Ectodermal cell (in vitro differentiated cells): ENCODE measurements at regions not wholly inside any gene's neighbourhood (a gene's known extent, or its start where the extent isn't known, plus 50 kb on each side); places are given as distances from the start of the nearest gene placed in this dataset.

Source experiments
- H3K27ac ChIP-seq: 2 replicates; pipeline ENCODE4 v1.7.0; 2013; ENCODE audit warnings: mild to moderate bottlenecking, low read depth, low read length; ENCODE audit not compliant: insufficient read depth, poor library complexity, severe bottlenecking
- H3K27me3 ChIP-seq: 2 replicates; pipeline ENCODE4 v1.7.0; 2013; ENCODE audit warnings: mild to moderate bottlenecking, low read length; ENCODE audit not compliant: insufficient read depth, control insufficient read depth, poor library complexity, severe bottlenecking
- H3K36me3 ChIP-seq: one replicate; pipeline ENCODE4 v1.7.0; 2013; ENCODE audit warnings: low read length; ENCODE audit not compliant: control insufficient read depth, insufficient read depth
- H3K4me1 ChIP-seq: one replicate; pipeline ENCODE4 v1.7.0; 2013; ENCODE audit warnings: low read length; ENCODE audit not compliant: control insufficient read depth, insufficient read depth
- H3K4me3 ChIP-seq: 2 replicates; pipeline ENCODE4 v1.7.0; 2013; ENCODE audit warnings: low read depth, low read length, control low read depth; ENCODE audit not compliant: insufficient read depth
- H3K9me3 ChIP-seq: 2 replicates; pipeline ENCODE4 v1.7.0; 2013; ENCODE audit warnings: mild to moderate bottlenecking, low read length, moderate library complexity; ENCODE audit not compliant: control insufficient read depth
- WGBS, 2 experiments: methylation state at CpG; one replicate each; pipeline ENCODE4 v1.1.7; 2013; ENCODE audit warnings: missing lambda C conversion rate in 2 of 2; 5-methylcytosine and 5-hydroxymethylcytosine counted together

GRCh38 chr11:70582886-70583641 lies 184.7 kb downstream of the CTTN start:
- WGBS, 2 experiments = 90% methylated on average over 15 of the region's 15 CpGs

GRCh38 chr11:70583781-70584218 lies 185.5 kb downstream of the CTTN start:
- H3K27ac ChIP-seq = no peak overlapping the region
- H3K36me3 ChIP-seq = no peaks in the 10 kb centered on the region
- WGBS, 2 experiments = 91 to 93% methylated on average over 17 of the region's 17 CpGs
- H3K27me3 ChIP-seq = no peaks in the 10 kb centered on the region
- H3K9me3 ChIP-seq = no peaks in the 10 kb centered on the region
- no peak overlapping the region for H3K4me3 ChIP-seq
- H3K4me1 ChIP-seq = peaks cover 8% of the 10 kb centered on the region

More at GRCh38 chr11:70582886-70583641, 184.7 kb downstream of the CTTN start:
- H3K9me3 ChIP-seq = no peaks in the 10 kb centered on the region
- peaks cover 8% of the 10 kb centered on the region for H3K4me1 ChIP-seq
- no peak overlapping the region for H3K4me3 ChIP-seq
- no peaks in the 10 kb centered on the region for H3K27me3 ChIP-seq
- no peak overlapping the region for H3K27ac ChIP-seq
- no peaks in the 10 kb centered on the region for H3K36me3 ChIP-seq

DNA sequence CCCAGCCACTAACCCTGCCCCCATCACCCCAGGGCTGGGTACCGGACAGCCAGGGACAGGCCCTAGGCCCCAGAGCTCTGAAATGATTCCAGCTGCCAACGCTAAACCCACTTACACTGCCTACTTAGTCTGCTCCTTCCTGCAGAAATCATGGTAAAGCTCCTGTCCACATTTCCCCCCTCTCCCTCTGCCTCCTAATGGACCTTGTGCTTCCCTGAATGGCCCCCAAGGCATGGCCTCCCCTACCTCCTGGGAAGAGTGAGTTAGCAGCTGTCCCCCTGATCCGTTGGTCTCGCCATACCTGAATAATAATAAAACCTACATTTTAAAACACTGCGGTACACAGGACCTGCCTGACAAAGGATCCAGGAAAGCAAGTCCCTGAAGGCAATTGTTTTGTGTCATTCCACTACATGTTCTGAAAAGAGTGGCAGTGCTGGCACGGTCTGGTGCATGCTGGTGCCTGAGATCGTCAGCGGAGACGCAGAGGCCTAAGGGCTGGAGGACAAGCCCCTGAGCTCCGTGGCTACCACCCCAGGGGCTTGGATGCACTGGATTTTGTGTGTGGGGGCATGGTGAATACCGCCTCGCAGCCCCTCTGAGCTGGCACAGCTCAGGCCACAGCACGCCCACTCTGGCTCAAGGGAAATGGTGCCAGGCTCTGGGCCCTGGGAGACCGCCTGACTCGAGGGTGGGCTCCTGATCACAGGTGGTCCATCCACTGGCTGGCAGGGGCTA lies 186.3 kb downstream of the CTTN start:
- 89 to 90% methylated on average over 15 of the region's 15 CpGs for WGBS, 2 experiments
- H3K4me1 ChIP-seq = peaks cover 8% of the 10 kb centered on the region
- no peaks in the 10 kb centered on the region for H3K36me3 ChIP-seq
- H3K27ac ChIP-seq = no peak overlapping the region
- H3K4me3 ChIP-seq = no peak overlapping the region
- no peaks in the 10 kb centered on the region for H3K27me3 ChIP-seq
- H3K9me3 ChIP-seq = no peaks in the 10 kb centered on the region

- H3K9me3 ChIP-seq = no peaks in the 10 kb centered on the region
- H3K27ac ChIP-seq = no peak overlapping the region
- H3K36me3 ChIP-seq = no peaks in the 10 kb centered on the region
- 89% methylated on average over 1 of the region's 1 CpG for WGBS, 2 experiments
- no peaks in the 10 kb centered on the region for H3K27me3 ChIP-seq
- no peak overlapping the region for H3K4me3 ChIP-seq
- peaks cover 8% of the 10 kb centered on the region for H3K4me1 ChIP-seq
These were observed 186.9 kb downstream of the CTTN start for GRCh38 chr11:70585236-70585545.

- Histone ChIP-seq H3K27ac (no peak overlapping the region), H3K36me3 (no peaks in the 10 kb centered on the region), H3K27me3 (no peaks in the 10 kb centered on the region), H3K4me1 (peaks cover 8% of the 10 kb centered on the region), H3K4me3 (no peak overlapping the region), H3K9me3 (no peaks in the 10 kb centered on the region)
- 92 to 93% methylated on average over 26 of the region's 26 CpGs for WGBS, 2 experiments
These were observed 188.1 kb downstream of the CTTN start for GRCh38 chr11:70586261-70587074.

- Histone ChIP-seq H3K4me1 (peaks cover 8% of the 10 kb centered on the region), H3K4me3 (no peak overlapping the region), H3K27ac (no peak overlapping the region), H3K9me3 (no peaks in the 10 kb centered on the region), H3K27me3 (no peaks in the 10 kb centered on the region), H3K36me3 (no peaks in the 10 kb centered on the region)
- 93 to 95% methylated on average over 9 of the region's 9 CpGs for WGBS, 2 experiments
These were observed 188.7 kb downstream of the CTTN start for GRCh38 chr11:70587075-70587389.

DNA sequence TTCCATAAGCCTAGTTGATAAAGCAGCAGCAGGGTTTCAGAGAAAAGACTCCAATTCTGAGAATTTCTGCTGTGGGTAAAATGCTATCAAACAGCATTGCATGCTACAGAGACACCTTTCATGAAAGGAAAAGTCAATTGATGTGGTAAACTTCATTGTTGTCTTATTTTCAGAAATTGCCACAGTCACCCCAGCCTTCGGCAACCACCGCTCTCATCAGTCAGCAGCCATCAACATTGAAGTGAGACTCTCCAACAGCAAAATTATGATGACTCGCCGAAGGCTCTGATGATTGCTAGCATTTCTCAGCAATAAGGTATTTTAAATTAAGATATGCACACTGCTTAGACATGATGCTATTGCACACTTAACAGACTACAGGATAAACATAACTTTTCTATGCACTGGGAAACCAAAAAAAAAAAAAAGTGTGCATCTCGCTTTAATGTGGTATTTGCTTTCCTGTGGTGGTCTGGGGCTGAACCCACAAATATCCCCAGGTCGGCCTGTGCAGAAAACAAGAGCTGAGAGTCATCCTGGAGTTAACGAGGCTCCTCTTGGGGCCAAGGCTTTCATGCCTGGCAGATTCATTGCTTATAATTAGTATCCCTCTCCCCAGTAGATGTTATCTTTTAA lies 192.1 kb downstream of the CTTN start:
- Histone ChIP-seq H3K9me3 (no peaks in the 10 kb centered on the region), H3K4me1 (peaks cover 10% of the 10 kb centered on the region), H3K27ac (no peak overlapping the region), H3K27me3 (no peaks in the 10 kb centered on the region), H3K36me3 (no peaks in the 10 kb centered on the region), H3K4me3 (no peak overlapping the region)
- WGBS, 2 experiments = 94 to 96% methylated on average over 7 of the region's 7 CpGs

DNA sequence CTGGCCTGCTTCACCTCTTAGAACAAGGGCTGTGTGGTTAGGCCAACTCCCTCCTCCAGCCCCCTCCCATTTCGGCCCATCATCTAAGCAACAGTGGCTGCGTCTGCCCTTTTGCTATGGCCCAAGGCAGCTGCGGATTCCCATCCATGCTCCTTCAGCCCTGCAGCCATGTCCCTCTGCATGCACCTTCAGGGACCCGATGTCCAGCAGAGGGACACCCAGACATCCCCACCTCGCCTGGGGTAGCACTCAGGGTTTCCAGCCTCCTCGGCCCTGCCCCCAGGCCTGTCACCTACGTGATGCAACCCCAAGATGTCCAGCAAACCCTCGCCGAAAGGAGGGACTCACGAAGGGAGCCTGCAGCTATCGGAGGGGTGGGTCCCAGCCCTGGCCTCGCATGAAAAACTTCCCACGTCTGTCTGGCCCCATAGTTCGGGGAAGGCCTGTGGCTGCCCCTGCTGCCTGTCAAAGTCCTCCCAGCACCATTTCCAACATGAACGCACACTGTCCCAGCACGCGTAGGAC lies 194.4 kb downstream of the CTTN start:
- H3K4me1 ChIP-seq = peaks cover 14% of the 10 kb centered on the region
- WGBS, 2 experiments = 91 to 92% methylated on average over 17 of the region's 17 CpGs
- no peaks in the 10 kb centered on the region for H3K9me3 ChIP-seq
- no peak overlapping the region for H3K4me3 ChIP-seq
- no peaks in the 10 kb centered on the region for H3K36me3 ChIP-seq
- no peaks in the 10 kb centered on the region for H3K27me3 ChIP-seq
- no peak overlapping the region for H3K27ac ChIP-seq

DNA sequence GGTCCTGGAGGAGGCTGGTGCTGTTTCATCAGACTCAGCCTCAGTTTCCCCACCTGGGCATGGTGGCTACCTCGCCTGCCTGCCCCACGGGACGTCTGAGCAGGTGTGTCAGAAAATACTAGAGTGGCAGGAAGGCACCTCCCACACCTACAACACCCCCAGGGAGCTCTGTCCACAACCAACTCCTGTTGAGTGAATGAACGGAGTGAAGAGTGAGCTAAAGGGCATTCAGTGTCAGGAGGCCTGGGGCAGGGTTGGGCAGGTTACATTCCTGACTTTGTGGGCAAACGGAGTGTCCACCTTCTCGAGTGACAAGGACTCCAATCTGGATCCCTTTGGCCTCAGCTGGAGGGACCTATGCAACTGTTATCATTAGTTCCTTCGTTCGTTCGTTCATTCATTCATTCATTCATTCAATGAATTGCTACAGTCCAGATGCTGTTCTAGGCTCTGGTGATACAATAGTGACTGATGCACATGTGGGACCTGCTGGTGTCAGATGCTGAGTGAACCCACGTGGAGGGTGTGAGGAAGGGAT lies 195.2 kb downstream of the CTTN start:
- Histone ChIP-seq H3K27ac (no peak overlapping the region), H3K9me3 (no peaks in the 10 kb centered on the region), H3K4me3 (no peak overlapping the region), H3K36me3 (no peaks in the 10 kb centered on the region), H3K27me3 (no peaks in the 10 kb centered on the region), H3K4me1 (peaks cover 21% of the 10 kb centered on the region)
- 92 to 93% methylated on average over 10 of the region's 10 CpGs for WGBS, 2 experiments
